Large intestine (tissue), 3 donors: ENCODE measurements at regions not wholly inside any gene's neighbourhood (a gene's known extent, or its start where the extent isn't known, plus 50 kb on each side); places are given as distances from the start of the nearest gene placed in this dataset.
A peak's percentile ranks its signal among the peaks of the same experiment; 100 is the strongest.

Experiments
- DNase-seq, 2 donors: peaks; one replicate each; pipeline versions ENCODE4 v3.0.0 to v3.0.0-alpha.2; 2013
- H3K27ac ChIP-seq: one replicate; pipeline ENCODE4 v1.5.1; 2013; ENCODE audit warnings: low read length
- H3K27me3 ChIP-seq: 2 replicates; pipeline ENCODE4 v1.6.1; 2013; ENCODE audit warnings: low read length; ENCODE audit not compliant: control insufficient read depth, insufficient read depth
- H3K36me3 ChIP-seq: 2 replicates; pipeline ENCODE4 v1.6.1; 2013; ENCODE audit warnings: low read length; ENCODE audit not compliant: control insufficient read depth, insufficient read depth
- H3K4me1 ChIP-seq: one replicate; pipeline ENCODE4 v1.6.1; 2013; ENCODE audit warnings: low read length; ENCODE audit not compliant: control insufficient read depth, insufficient read depth
- H3K4me3 ChIP-seq: one replicate; pipeline ENCODE4 v1.5.1; 2013; ENCODE audit warnings: low read length
- H3K9me3 ChIP-seq: one replicate; pipeline ENCODE4 v1.6.1; 2013; ENCODE audit warnings: mild to moderate bottlenecking, low read depth, low read length, moderate library complexity; ENCODE audit not compliant: control insufficient read depth
- WGBS: methylation state at CpG from one replicate; pipeline ENCODE4 v1.1.5; 2013; ENCODE audit warnings: low lambda C conversion rate; ENCODE audit not compliant: insufficient coverage; 5-methylcytosine and 5-hydroxymethylcytosine counted together

DNA sequence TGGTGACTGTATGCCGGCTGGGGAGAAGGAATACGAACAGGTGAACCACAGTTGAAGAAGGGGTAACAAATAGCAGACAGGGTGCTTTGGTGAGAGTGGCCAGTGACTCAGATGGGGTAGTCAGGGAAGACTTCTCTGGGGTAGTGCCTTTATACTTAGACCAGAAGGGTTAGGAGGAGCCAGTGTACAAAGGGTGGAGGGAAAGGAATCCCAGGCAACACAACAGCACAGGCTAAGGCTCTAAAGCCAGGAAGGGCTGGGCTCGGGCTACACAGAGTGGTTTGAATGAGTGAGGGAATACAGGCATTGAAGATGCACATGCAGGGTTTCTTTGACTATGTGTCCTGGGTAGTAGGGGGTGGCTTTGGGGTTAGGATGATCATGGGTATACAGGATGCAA is 70.6 kb upstream of the CXCL14 start:
- no peak for DNase-seq
- H3K9me3 ChIP-seq, result no peaks in the 10 kb centered on the region
- no peaks in the 10 kb centered on the region for H3K36me3 ChIP-seq
- no peaks in the 10 kb centered on the region for H3K4me1 ChIP-seq
- no peaks in the 10 kb centered on the region for H3K27me3 ChIP-seq
- WGBS, result no CpG with 5 or more reads among the region's 3 CpGs
- H3K4me3 ChIP-seq, result no peak overlapping the region
- H3K27ac ChIP-seq, result no peak overlapping the region

DNA sequence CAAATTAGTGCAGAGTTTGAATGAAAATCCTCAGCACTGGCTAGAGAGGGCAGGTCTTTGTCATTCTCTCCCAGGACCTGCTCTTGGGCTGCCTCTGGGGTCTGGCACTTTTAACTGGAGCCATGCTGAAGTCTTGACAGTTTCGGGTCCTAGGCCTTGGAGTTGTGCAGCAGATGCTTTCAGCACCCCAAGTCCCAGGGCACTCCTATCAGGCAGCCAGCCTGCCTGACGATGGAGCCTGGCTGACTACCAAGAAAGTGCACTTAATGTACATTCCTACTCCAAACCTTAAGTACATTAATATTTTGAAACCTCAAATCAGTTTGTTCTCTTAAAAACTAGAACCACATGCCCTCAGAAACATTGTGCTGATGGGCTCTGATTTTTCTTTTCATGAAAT is 69.3 kb upstream of the CXCL14 start:
- H3K36me3 ChIP-seq, result no peaks in the 10 kb centered on the region
- no peaks in the 10 kb centered on the region for H3K4me1 ChIP-seq
- H3K27ac ChIP-seq, result peak overlapping the region; percentile 11
- no CpG with 5 or more reads among the region's 2 CpGs for WGBS
- no peaks in the 10 kb centered on the region for H3K9me3 ChIP-seq
- no peaks in the 10 kb centered on the region for H3K27me3 ChIP-seq
- no peak overlapping the region for H3K4me3 ChIP-seq
- DNase-seq, result no peak

DNA sequence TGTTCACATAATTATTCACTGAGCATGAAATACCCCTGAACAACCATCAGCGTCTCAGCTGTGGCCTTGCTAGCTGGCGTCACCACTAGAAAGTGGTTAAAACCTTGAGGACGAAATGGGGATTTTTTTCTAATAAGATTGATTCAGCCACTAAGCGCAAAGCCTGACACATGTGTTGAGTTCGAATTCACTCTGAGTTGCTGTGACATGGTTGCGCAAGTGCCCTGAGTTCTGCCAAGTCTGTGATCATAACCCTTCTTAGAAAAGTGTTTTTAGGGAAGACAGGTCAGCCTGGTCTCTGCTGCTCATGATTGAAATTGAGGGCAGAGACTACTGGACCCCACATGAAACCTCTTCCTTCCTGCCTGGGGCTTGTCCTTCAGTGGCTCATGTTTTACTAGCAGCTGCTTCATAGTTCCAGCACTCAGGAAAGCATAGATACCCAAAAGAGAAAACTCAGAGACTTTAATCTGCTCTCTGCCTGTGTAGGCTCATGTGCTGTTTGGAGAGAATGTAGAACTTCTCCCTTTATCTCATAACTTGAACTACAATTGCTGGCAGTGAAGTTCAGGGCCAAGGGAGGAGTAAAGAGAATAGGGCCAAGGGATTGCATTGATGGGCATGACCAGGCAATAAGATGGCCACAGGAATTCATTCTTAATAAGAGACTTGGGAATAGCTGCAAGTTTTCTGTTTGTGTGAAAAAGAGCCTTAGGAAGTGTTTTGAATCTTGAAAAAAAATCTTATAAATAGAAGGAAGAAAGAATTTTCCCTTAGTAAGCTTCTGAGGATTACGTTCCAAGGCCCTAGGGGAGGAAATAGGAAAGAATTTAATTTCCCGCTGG is 66.8 kb upstream of the CXCL14 start:
- no peaks in the 10 kb centered on the region for H3K4me1 ChIP-seq
- WGBS, result 100% methylated on average over 2 of the region's 8 CpGs
- no peak for DNase-seq
- no peak overlapping the region for H3K27ac ChIP-seq
- no peaks in the 10 kb centered on the region for H3K36me3 ChIP-seq
- no peaks in the 10 kb centered on the region for H3K27me3 ChIP-seq
- H3K4me3 ChIP-seq, result no peak overlapping the region
- no peaks in the 10 kb centered on the region for H3K9me3 ChIP-seq

- H3K27ac ChIP-seq, result no peak overlapping the region
- no CpG with 5 or more reads among the region's 6 CpGs for WGBS
- no peaks in the 10 kb centered on the region for H3K27me3 ChIP-seq
- H3K4me1 ChIP-seq, result no peaks in the 10 kb centered on the region
- H3K36me3 ChIP-seq, result no peaks in the 10 kb centered on the region
- no peak for DNase-seq
- no peak overlapping the region for H3K4me3 ChIP-seq
- H3K9me3 ChIP-seq, result no peaks in the 10 kb centered on the region
These were observed 66.0 kb upstream of the CXCL14 start for GRCh38 chr5:135644816-135645215.

- no peak overlapping the region for H3K27ac ChIP-seq
- H3K27me3 ChIP-seq, result no peaks in the 10 kb centered on the region
- no peak for DNase-seq
- H3K4me3 ChIP-seq, result no peak overlapping the region
- H3K9me3 ChIP-seq, result no peaks in the 10 kb centered on the region
- WGBS, result 100% methylated on average over 1 of the region's 4 CpGs
- H3K36me3 ChIP-seq, result no peaks in the 10 kb centered on the region
- no peaks in the 10 kb centered on the region for H3K4me1 ChIP-seq
These were observed 65.3 kb upstream of the CXCL14 start for GRCh38 chr5:135643881-135644766.

DNA sequence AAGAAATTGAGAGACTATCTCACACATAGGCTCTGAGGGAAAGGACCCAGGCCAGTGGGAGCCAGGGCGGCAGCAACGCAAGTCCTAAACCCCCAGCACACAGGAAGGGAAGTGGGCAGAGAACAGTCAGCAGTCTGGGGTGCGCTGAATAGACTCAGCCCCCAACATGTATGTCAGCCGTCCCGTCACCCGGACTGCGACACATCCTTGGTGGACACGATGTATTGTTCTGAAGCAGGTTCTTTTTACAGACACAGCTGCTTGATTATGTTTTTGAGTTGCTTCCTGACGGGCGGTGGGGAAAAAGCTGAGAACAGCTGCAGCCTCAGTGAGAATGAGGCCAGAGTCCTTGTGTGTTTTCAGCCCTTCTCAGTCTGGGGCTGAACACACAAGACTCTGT is 64.1 kb upstream of the CXCL14 start:
- Histone ChIP-seq H3K36me3 (no peaks in the 10 kb centered on the region), H3K4me3 (no peak overlapping the region), H3K27me3 (no peaks in the 10 kb centered on the region), H3K4me1 (no peaks in the 10 kb centered on the region), H3K27ac (no peak overlapping the region), H3K9me3 (no peaks in the 10 kb centered on the region)
- DNase-seq, result no peak
- no CpG with 5 or more reads among the region's 10 CpGs for whole genome bisulfite sequencing

- DNase-seq, result no peak
- no peaks in the 10 kb centered on the region for H3K4me1 ChIP-seq
- H3K27me3 ChIP-seq, result peaks cover 2% of the 10 kb centered on the region
- no peaks in the 10 kb centered on the region for H3K9me3 ChIP-seq
- no peak overlapping the region for H3K27ac ChIP-seq
- H3K4me3 ChIP-seq, result no peak overlapping the region
- 100% methylated on average over 1 of the region's 3 CpGs for WGBS
- H3K36me3 ChIP-seq, result no peaks in the 10 kb centered on the region
These were observed 63.7 kb upstream of the CXCL14 start for GRCh38 chr5:135642488-135642870.

- H3K9me3 ChIP-seq, result no peaks in the 10 kb centered on the region
- no peaks in the 10 kb centered on the region for H3K36me3 ChIP-seq
- no peaks in the 10 kb centered on the region for H3K4me1 ChIP-seq
- no peak overlapping the region for H3K27ac ChIP-seq
- no CpG with 5 or more reads among the region's 3 CpGs for WGBS
- no peak for DNase-seq
- peaks cover 3% of the 10 kb centered on the region for H3K27me3 ChIP-seq
- no peak overlapping the region for H3K4me3 ChIP-seq
These were observed 63.1 kb upstream of the CXCL14 start for GRCh38 chr5:135641734-135642487.

- Histone ChIP-seq H3K4me1 (no peaks in the 10 kb centered on the region), H3K9me3 (no peaks in the 10 kb centered on the region), H3K27ac (no peak overlapping the region), H3K4me3 (no peak overlapping the region), H3K36me3 (no peaks in the 10 kb centered on the region), H3K27me3 (peaks cover 3% of the 10 kb centered on the region)
- 100% methylated on average over 1 of the region's 1 CpG for WGBS
- no peak for DNase-seq
These were observed 62.5 kb upstream of the CXCL14 start for GRCh38 chr5:135641319-135641718.

- H3K27me3 ChIP-seq, result peaks cover 3% of the 10 kb centered on the region
- no peak overlapping the region for H3K4me3 ChIP-seq
- H3K9me3 ChIP-seq, result no peaks in the 10 kb centered on the region
- H3K4me1 ChIP-seq, result no peaks in the 10 kb centered on the region
- H3K27ac ChIP-seq, result no peak overlapping the region
- WGBS, result 55% methylated on average over 2 of the region's 5 CpGs
- H3K36me3 ChIP-seq, result no peaks in the 10 kb centered on the region
- no peak for DNase-seq
These were observed 56.7 kb upstream of the CXCL14 start for GRCh38 chr5:135635451-135635850.
